Neuron (in vitro differentiated cells): ENCODE measurements at regions not wholly inside any gene's neighbourhood (a gene's known extent, or its start where the extent isn't known, plus 50 kb on each side); places are given as distances from the start of the nearest gene placed in this dataset.

Experiments used
- H2AFZ ChIP-seq: one replicate; pipeline ENCODE4 v1.6.1; 2013; ENCODE audit warnings: low read depth, mild to moderate bottlenecking, inconsistent platforms, low read length, moderate library complexity
- H3K27me3 ChIP-seq: one replicate; pipeline ENCODE4 v1.6.1; 2013; ENCODE audit warnings: low read length; ENCODE audit not compliant: insufficient read depth
- H3K36me3 ChIP-seq: one replicate; pipeline ENCODE4 v1.6.1; 2013; ENCODE audit warnings: low read length; ENCODE audit not compliant: insufficient read depth
- H3K4me1 ChIP-seq: one replicate; pipeline ENCODE4 v1.6.1; 2013; ENCODE audit warnings: low read length; ENCODE audit not compliant: insufficient read depth
- H3K4me3 ChIP-seq: 2 replicates; pipeline ENCODE4 v1.5.1; 2013; ENCODE audit warnings: mild to moderate bottlenecking, low read length, moderate library complexity
- H3K9me3 ChIP-seq: one replicate; pipeline ENCODE4 v1.6.1; 2013; ENCODE audit warnings: low read length

GRCh38 chr2:111679202-111679601, 204.8 kb downstream of the ANAPC1 start:
- Histone ChIP-seq H3K9me3 (peaks cover 3% of the 10 kb centered on the region), H3K4me1 (peaks cover 11% of the 10 kb centered on the region), H3K36me3 (no peaks in the 10 kb centered on the region), H3K4me3 (no peak overlapping the region), H2AFZ (no peak overlapping the region), H3K27me3 (no peaks in the 10 kb centered on the region)

GRCh38 chr2:111684611-111685010, 199.4 kb downstream of the ANAPC1 start:
- Histone ChIP-seq H3K4me1 (peaks cover 2% of the 10 kb centered on the region), H3K9me3 (peaks cover 3% of the 10 kb centered on the region), H3K36me3 (no peaks in the 10 kb centered on the region), H2AFZ (no peak overlapping the region), H3K27me3 (no peaks in the 10 kb centered on the region), H3K4me3 (no peak overlapping the region)

- Histone ChIP-seq H3K4me1 (peaks cover 2% of the 10 kb centered on the region), H3K4me3 (no peak overlapping the region), H3K36me3 (no peaks in the 10 kb centered on the region), H3K27me3 (no peaks in the 10 kb centered on the region), H2AFZ (no peak overlapping the region), H3K9me3 (peaks cover 3% of the 10 kb centered on the region)
Measured at GRCh38 chr2:111685342-111685741, 198.7 kb downstream of the ANAPC1 start.

GRCh38 chr2:111686994-111687393, 197.0 kb downstream of the ANAPC1 start:
- no peaks in the 10 kb centered on the region for H3K36me3 ChIP-seq
- no peak overlapping the region for H3K4me3 ChIP-seq
- peaks cover 3% of the 10 kb centered on the region for H3K9me3 ChIP-seq
- H3K27me3 ChIP-seq, result no peaks in the 10 kb centered on the region
- peaks cover 2% of the 10 kb centered on the region for H3K4me1 ChIP-seq
- no peak overlapping the region for H2AFZ ChIP-seq

DNA sequence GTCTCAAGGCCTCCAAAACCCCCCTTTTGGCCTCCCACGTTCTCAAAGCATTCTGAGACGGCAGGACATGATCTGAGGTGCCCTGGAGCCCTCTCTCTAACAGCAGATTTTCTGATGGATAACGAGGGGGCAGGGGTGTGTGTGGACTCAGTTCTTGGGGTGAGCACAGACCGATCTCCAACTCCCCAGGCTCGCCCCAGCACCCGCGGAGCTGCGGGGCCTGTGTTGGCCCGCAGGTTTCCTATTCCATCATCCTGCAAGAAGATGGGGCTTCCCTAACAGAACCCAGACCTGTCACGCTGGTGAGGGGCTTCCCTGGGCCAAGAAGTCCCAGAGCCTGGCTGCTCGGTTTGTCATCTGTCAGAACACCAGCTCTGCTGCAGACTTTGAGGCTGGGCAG, 196.1 kb downstream of the ANAPC1 start:
- H2AFZ ChIP-seq, result no peak overlapping the region
- no peaks in the 10 kb centered on the region for H3K27me3 ChIP-seq
- peaks cover 3% of the 10 kb centered on the region for H3K9me3 ChIP-seq
- peaks cover 2% of the 10 kb centered on the region for H3K4me1 ChIP-seq
- H3K4me3 ChIP-seq, result no peak overlapping the region
- no peaks in the 10 kb centered on the region for H3K36me3 ChIP-seq

DNA sequence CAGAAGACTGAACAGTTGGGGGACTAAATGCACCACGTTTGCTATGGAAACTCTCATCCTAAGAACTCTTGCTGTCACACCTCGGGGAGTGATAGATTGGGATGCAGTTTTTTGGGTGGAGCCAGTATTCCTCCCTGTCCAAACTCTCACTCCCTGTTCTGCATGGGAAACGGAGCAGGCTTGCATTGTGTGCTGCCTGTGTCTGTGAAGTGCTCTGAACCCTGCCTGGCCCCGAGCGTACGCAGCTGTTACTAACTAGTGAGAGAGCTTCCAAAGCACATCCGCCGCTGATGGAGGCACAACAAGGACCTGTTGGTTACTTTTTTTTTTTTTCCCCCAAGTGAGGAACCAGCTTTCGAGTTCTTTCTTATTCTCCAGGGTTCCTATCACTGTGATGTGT, 195.5 kb downstream of the ANAPC1 start:
- Histone ChIP-seq H3K9me3 (no peaks in the 10 kb centered on the region), H3K27me3 (no peaks in the 10 kb centered on the region), H3K4me3 (no peak overlapping the region), H3K36me3 (no peaks in the 10 kb centered on the region), H3K4me1 (peaks cover 2% of the 10 kb centered on the region), H2AFZ (no peak overlapping the region)

- Histone ChIP-seq H3K27me3 (no peaks in the 10 kb centered on the region), H3K4me1 (peaks cover 2% of the 10 kb centered on the region), H3K36me3 (no peaks in the 10 kb centered on the region), H2AFZ (no peak overlapping the region), H3K9me3 (no peaks in the 10 kb centered on the region), H3K4me3 (no peak overlapping the region)
Measured at GRCh38 chr2:111689174-111689573, 194.8 kb downstream of the ANAPC1 start.

DNA sequence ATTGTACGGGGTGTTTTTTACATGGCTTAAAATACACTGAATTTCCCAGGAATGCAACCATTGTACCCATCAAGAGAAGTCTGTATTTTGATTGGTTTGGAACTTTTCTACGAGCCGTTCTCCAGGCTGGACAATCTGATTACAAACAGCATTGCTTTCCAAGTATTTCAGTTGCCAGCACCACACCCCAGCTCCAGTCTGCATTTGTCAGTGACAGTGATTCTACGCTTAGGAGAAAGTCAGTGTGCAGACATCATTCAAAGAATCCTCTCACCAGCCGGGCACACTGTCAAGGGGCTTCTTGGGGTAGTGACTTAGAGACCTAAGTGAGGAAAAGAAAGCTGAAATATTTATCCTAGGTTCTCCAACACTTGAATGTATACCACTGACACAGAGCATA, 194.1 kb downstream of the ANAPC1 start:
- H3K4me3 ChIP-seq, result no peak overlapping the region
- H3K9me3 ChIP-seq, result no peaks in the 10 kb centered on the region

DNA sequence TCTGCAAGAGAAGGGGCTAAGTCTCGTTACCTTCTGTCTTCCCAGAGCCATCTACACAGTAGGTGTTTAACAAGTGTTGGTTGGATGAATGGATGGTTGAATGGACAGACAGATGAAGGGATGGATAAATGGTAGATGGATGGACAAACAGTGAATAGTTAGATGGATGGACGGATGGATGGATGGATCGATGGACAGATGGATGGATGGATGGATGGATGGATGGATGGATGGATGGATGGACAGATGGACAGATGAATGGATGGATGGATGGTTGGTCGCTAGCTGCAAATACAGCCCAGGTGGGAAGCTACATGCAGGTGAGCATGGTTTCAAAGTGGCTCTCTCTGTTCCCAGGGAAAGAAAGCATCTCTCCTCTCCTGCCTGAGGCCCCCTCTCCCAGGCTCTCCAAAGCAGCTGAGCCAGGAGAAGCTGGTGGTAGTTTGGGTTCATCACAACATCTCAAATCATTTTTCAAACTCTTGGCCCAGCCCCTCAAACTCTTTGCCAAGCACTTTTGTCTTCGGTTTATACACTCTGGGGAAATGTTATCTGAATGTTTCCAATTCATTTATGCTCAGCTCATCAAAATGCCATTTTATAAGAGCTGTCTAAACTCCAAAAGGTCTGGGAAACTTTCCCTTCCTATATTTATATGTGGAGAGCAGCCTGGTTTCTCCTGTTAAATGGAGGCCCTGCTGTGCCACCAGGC, 192.7 kb downstream of the ANAPC1 start:
- Histone ChIP-seq H3K4me3 (no peak overlapping the region), H3K9me3 (no peaks in the 10 kb centered on the region), H3K4me1 (peaks cover 2% of the 10 kb centered on the region), H2AFZ (no peak overlapping the region), H3K27me3 (no peaks in the 10 kb centered on the region), H3K36me3 (no peaks in the 10 kb centered on the region)

More for the DNA sequence above, 194.1 kb downstream of the ANAPC1 start:
- Histone ChIP-seq H3K4me1 (peaks cover 2% of the 10 kb centered on the region), H2AFZ (no peak overlapping the region), H3K36me3 (no peaks in the 10 kb centered on the region), H3K27me3 (no peaks in the 10 kb centered on the region)

DNA sequence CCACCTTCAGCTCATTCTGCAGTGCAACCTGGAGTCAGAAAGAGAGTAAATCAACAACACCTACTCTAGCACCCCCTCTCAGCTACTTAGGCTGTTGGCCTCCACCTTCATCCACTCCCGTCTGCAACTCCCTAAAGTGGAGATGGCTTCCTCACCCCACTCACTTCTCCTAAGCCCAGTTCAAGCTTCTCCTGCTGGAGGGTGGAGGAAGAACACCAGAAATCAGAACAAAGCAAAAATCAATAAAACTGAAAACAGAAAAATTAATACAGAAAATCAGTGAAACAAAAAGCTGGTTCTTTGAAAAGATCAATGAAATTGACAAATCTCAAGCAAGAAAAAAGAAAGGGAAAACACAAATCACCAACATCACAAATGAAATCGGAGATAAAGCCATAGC, 191.7 kb downstream of the ANAPC1 start:
- H2AFZ ChIP-seq, result no peak overlapping the region
- H3K36me3 ChIP-seq, result no peaks in the 10 kb centered on the region
- H3K4me1 ChIP-seq, result peaks cover 2% of the 10 kb centered on the region
- H3K27me3 ChIP-seq, result no peaks in the 10 kb centered on the region
- H3K4me3 ChIP-seq, result no peak overlapping the region
- H3K9me3 ChIP-seq, result no peaks in the 10 kb centered on the region

DNA sequence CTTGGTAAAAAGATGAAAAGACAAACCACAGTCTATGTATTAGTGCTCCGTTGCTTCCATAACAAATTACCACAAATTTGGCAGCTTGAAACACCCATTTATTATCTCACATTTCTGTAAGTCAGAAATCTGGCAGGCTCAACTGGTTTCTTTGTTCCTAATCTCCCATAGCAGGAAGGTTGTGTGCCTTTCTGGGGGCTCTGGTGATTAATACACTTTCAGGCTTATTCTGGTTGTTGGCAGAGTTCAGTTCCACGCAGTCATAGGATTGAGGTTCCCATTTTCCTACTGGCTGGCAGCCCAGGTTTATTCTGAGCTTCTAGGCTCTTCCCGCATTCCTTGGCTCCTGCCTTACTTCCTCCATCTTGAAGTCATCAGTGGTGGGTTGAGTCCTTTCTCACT, 189.3 kb downstream of the ANAPC1 start:
- Histone ChIP-seq H3K36me3 (no peaks in the 10 kb centered on the region), H3K4me3 (no peak overlapping the region), H3K9me3 (no peaks in the 10 kb centered on the region)

DNA sequence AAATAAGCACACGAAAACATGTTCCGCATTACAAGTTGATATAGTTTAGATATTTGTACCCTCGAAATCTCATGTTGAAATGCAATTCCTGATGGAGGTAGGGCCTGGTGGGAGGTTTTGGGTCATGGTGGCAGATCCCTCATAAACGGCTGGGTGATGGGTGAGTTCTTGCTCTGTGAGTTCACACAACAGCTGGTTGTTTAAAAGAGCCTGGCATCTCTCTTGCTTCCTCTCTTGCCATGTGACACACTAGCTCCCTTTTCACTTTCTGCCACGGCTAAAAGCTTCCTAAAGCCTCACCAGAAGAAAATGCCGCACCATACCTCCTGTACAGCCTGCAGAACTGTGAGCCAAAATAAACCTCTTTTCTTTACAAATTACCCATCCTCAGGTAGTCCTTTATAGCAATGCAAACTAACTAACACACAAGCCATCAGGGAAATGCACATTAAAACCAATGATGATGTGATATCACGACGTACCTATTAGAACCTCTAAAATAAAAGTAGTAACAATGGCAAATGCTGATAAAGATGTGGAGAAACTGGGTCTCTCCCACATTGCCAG, 188.5 kb downstream of the ANAPC1 start:
- no peaks in the 10 kb centered on the region for H3K36me3 ChIP-seq
- peaks cover 4% of the 10 kb centered on the region for H3K4me1 ChIP-seq
- no peaks in the 10 kb centered on the region for H3K27me3 ChIP-seq
- H2AFZ ChIP-seq, result no peak overlapping the region
- H3K4me3 ChIP-seq, result no peak overlapping the region
- no peaks in the 10 kb centered on the region for H3K9me3 ChIP-seq

More for the DNA sequence above, 189.3 kb downstream of the ANAPC1 start:
- H3K4me1 ChIP-seq, result peaks cover 4% of the 10 kb centered on the region
- H3K27me3 ChIP-seq, result no peaks in the 10 kb centered on the region
- no peak overlapping the region for H2AFZ ChIP-seq

DNA sequence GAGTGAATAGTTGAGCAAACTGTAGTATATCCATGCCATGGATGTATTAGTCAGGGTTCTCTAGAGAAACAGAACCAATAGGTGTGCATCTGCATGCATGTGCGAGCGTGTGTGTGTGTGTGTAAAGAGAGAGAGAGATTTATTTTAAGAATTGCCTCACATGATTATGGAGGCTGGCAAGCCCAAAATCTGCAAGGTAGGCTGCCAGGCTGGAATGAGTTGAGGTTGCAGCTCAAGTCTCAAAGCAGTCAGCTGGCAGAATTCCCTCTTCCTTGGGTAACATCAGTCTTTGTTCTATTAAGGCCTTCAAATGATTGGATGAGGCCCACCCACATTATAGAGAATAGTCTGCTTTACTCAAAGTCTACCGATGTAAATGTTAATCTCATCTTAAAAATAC, 187.8 kb downstream of the ANAPC1 start:
- Histone ChIP-seq H3K4me1 (peaks cover 4% of the 10 kb centered on the region), H3K36me3 (no peaks in the 10 kb centered on the region)

DNA sequence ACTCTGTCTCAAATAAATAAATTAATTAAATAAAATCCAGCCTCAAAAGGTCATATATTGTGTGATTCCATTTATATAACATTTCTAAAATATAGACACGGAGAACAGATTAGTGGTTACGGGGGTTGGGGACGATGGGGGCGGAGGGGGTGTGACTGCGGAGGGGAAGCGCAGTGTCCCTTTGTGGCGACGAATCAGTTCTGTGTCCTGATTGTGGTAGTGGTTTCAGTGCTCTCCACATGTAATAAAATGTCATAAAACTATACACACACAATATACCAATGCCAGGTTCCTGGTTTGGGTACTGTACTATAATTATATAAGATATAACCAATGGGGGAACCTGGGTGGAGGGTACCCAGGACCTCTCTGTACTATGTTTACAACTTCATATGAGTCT, 186.4 kb downstream of the ANAPC1 start:
- H2AFZ ChIP-seq, result no peak overlapping the region
- H3K27me3 ChIP-seq, result no peaks in the 10 kb centered on the region
- H3K4me3 ChIP-seq, result no peak overlapping the region
- H3K36me3 ChIP-seq, result no peaks in the 10 kb centered on the region
- no peaks in the 10 kb centered on the region for H3K9me3 ChIP-seq
- peaks cover 7% of the 10 kb centered on the region for H3K4me1 ChIP-seq

More for the DNA sequence above, 187.8 kb downstream of the ANAPC1 start:
- Histone ChIP-seq H3K4me3 (no peak overlapping the region), H3K9me3 (no peaks in the 10 kb centered on the region), H3K27me3 (no peaks in the 10 kb centered on the region), H2AFZ (no peak overlapping the region)
